K562 (cell line): ENCODE measurements at regions not wholly inside any gene's neighbourhood (a gene's known extent, or its start where the extent isn't known, plus 50 kb on each side); places are given as distances from the start of the nearest gene placed in this dataset.
A peak's percentile ranks its signal among the peaks of the same experiment; 100 is the strongest.

Experiments used
- ATAC-seq: fragments of 200-7000 bp; cut with Tn5 transposase; 3 replicates; pipeline ENCODE4 v1.9.1; 2020; ENCODE audit warnings: moderate library complexity
- BruUV-seq: library from RNA; stranded (reverse); fragments of 400-500 nt; replicated peaks from 2 replicates; lab custom pipeline; 2021; lab: Mats Ljungman, UMichigan
- CTCF ChIA-PET: fragments of 300-600 bp; formaldehyde crosslinking; extraction: SDS; loops from one replicate; lab custom pipeline; 2021; ENCODE audit warnings: low intra/inter-chr PET ratio; lab: Yijun Ruan, JAX
- POLR2A ChIA-PET: fragments of 300-600, 350-650 bp; sonication (Branson Sonifier 250); formaldehyde crosslinking; extraction: SDS; loops from one replicate; lab custom pipeline; 2021; ENCODE audit warnings: antibody characterized with exemption, inconsistent platforms; lab: Yijun Ruan, JAX
- DNase-seq, 4 experiments: peaks; one replicate each; pipeline versions ENCODE4 v3.0.0 to v3.0.0-alpha.2; 2011 to 2018; ENCODE audit warnings: low spot score in 3 of 4, mixed read lengths in 3 of 4; ENCODE audit errors: extremely low read depth in 1 of 4
- FAIRE-seq: peaks from 2 replicates; lab custom pipeline; 2011; peaks lifted over from hg19 to GRCh38; lab: Jason Lieb, UNC
- H2AFZ ChIP-seq: 2 replicates; pipeline ENCODE4 v1.6.0; 2011; ENCODE audit warnings: low read depth, low read length, control low read depth, inconsistent platforms
- H3K27ac ChIP-seq: fragments of 200-600 bp; 3 replicates; pipeline ENCODE4 v1.8.0; 2011; ENCODE audit warnings: low read depth, mild to moderate bottlenecking, control low read depth, inconsistent platforms, low read length, moderate library complexity, mixed read lengths; ENCODE audit errors: extremely low read depth
- H3K27me3 ChIP-seq, 2 experiments: fragments of 300-600 bp in 1 of 2; 2 replicates in 1 of 2; 3 replicates in 1 of 2; pipeline versions ENCODE4 v1.6.0 to v1.8.0; 2011; ENCODE audit warnings: inconsistent platforms in 2 of 2, low read length in 2 of 2, mild to moderate bottlenecking in 1 of 2, mixed read lengths in 1 of 2, moderate library complexity in 1 of 2; ENCODE audit not compliant: control insufficient read depth in 2 of 2, insufficient read depth in 2 of 2
- H3K36me3 ChIP-seq: fragments of 300-600 bp; 3 replicates; pipeline ENCODE4 v1.8.0; 2011; ENCODE audit warnings: mild to moderate bottlenecking, low read length, inconsistent platforms; ENCODE audit not compliant: control insufficient read depth, insufficient read depth
- H3K4me1 ChIP-seq, 2 experiments: fragments of 200-600 bp in 1 of 2; replicated peaks in 1 of 2; 2 replicates in 1 of 2; 3 replicates in 1 of 2; pipeline versions ENCODE4 v1.5.1 to v1.8.0; 2011; ENCODE audit warnings: inconsistent platforms in 2 of 2, low read length in 2 of 2, mild to moderate bottlenecking in 1 of 2, mixed read lengths in 1 of 2, moderate library complexity in 1 of 2; ENCODE audit not compliant: control insufficient read depth in 2 of 2, insufficient read depth in 2 of 2
- H3K4me2 ChIP-seq: 2 replicates; pipeline ENCODE4 v1.6.1; 2011; ENCODE audit warnings: low read length, control low read depth, inconsistent platforms, mixed read lengths; ENCODE audit not compliant: insufficient read depth
- H3K4me3 ChIP-seq: fragments of 200-600 bp; sonication (generic), shearing (Covaris generic); 2 replicates; pipeline ENCODE4 v1.5.1; 2016; ENCODE audit warnings: control low read depth, inconsistent platforms
- H3K79me2 ChIP-seq: fragments of 200-600 bp; 3 replicates; pipeline ENCODE4 v1.8.0; 2011; ENCODE audit warnings: low read length, inconsistent platforms; ENCODE audit not compliant: control insufficient read depth, insufficient read depth
- H3K9ac ChIP-seq, 2 experiments: 2 replicates each; pipeline versions ENCODE4 v1.6.0 to v1.6.1; 2011; ENCODE audit warnings: low read depth in 2 of 2, low read length in 2 of 2, control low read depth in 1 of 2, inconsistent platforms in 1 of 2, mild to moderate bottlenecking in 1 of 2, mixed read lengths in 1 of 2; ENCODE audit not compliant: insufficient read depth in 1 of 2
- H3K9me1 ChIP-seq: one replicate; pipeline ENCODE4 v1.6.0; 2011; ENCODE audit warnings: inconsistent platforms, mild to moderate bottlenecking, low read length, moderate library complexity; ENCODE audit not compliant: control insufficient read depth, insufficient read depth
- H3K9me3 ChIP-seq: replicated peaks from 2 replicates; pipeline ENCODE4 v1.5.1; 2011; ENCODE audit warnings: low read depth, low read length, inconsistent platforms; ENCODE audit not compliant: control insufficient read depth, insufficient read depth
- H4K20me1 ChIP-seq: replicated peaks from 2 replicates; pipeline ENCODE4 v1.6.1; 2011; ENCODE audit warnings: low read length, inconsistent platforms, mixed read lengths; ENCODE audit not compliant: control insufficient read depth, insufficient read depth
- ATF3 ChIP-seq, 2 experiments: fragments of 450-650 bp in 1 of 2; sonication (generic) in 1 of 2; formaldehyde crosslinking in 1 of 2; IDR thresholded peaks in 1 of 2; conservative IDR thresholded peaks in 1 of 2; 2 replicates each; pipeline versions ENCODE4 v1.6.1 to v1.8.1; 2016 to 2023; ENCODE audit warnings: mild to moderate bottlenecking in 2 of 2, moderate library complexity in 2 of 2, inconsistent platforms in 1 of 2, missing genetic modification reagents in 1 of 2
- CREB5 ChIP-seq: fragments of 250-450 bp; sonication (Bioruptor Pico); IDR thresholded peaks from 2 replicates; pipeline ENCODE4 v1.5.0; 2020; ENCODE audit warnings: mild to moderate bottlenecking
- E2F8 ChIP-seq: fragments of 450-650 bp; IDR thresholded peaks from 2 replicates; pipeline ENCODE4 v1.7.1; 2018; ENCODE audit warnings: mild to moderate bottlenecking, low read depth; ENCODE audit not compliant: partially characterized antibody
- HDAC2 ChIP-seq: fragments of 450-650 bp; IDR thresholded peaks from 2 replicates; pipeline ENCODE4 v1.6.1; 2016; ENCODE audit warnings: mild to moderate bottlenecking
- RBM25 ChIP-seq: fragments of 200-400 bp; formaldehyde crosslinking; IDR thresholded peaks from 2 replicates; pipeline ENCODE4 v1.6.1; 2018; ENCODE audit warnings: low read length, low read depth, moderate library complexity; ENCODE audit not compliant: severe bottlenecking
- SMAD1 ChIP-seq: fragments of 150-350 bp; IDR thresholded peaks from 2 replicates; pipeline ENCODE4 v1.6.1; 2014; ENCODE audit warnings: low read length, low read depth; ENCODE audit not compliant: partially characterized antibody
- THRAP3 ChIP-seq: fragments of 450-650 bp; IDR thresholded peaks from 2 replicates; pipeline ENCODE4 v1.6.1; 2016; ENCODE audit warnings: mild to moderate bottlenecking, inconsistent platforms, borderline replicate concordance
- ZKSCAN3 ChIP-seq: fragments of 250-450 bp; sonication (Bioruptor Pico); IDR thresholded peaks from 2 replicates; pipeline ENCODE4 v1.4.0; 2020
- ZNF316 ChIP-seq: fragments of 450-650 bp; IDR thresholded peaks from 2 replicates; pipeline ENCODE4 v1.6.1; 2016
- ZNF699 ChIP-seq: fragments of 250-450 bp; sonication (Bioruptor Pico); IDR thresholded peaks from 2 replicates; pipeline ENCODE4 v1.8.0; 2021; ENCODE audit warnings: mild to moderate bottlenecking, moderate library complexity; ENCODE audit not compliant: insufficient replicate concordance
- WGBS: fragments of 100-300 bp; shearing (Covaris generic); methylation state at CpG from one replicate; pipeline ENCODE4 v1.1.6; 2016; ENCODE audit warnings: low coverage, mixed read lengths; ENCODE audit not compliant: insufficient coverage; ENCODE audit errors: missing lambda C conversion rate; 5-methylcytosine and 5-hydroxymethylcytosine counted together
- in situ Hi-C: fragments of 300-500 bp; cut with MboI; formaldehyde crosslinking; loops from 4 replicates; pipeline ENCODE4 v1.15.0; 2018; ENCODE audit warnings: inconsistent platforms, mixed read lengths
- intact Hi-C: fragments of 100-400 bp; cut with micrococcal nuclease; formaldehyde crosslinking; loops from 2 replicates; pipeline ENCODE4 v1.14.2; 2022

GRCh38 chr12:13503094-13503835, 306.7 kb downstream of the EMP1 start:
- Histone ChIP-seq H3K4me1 (no peaks in the 10 kb centered on the region; a peak in 1 of 5 replicates), H3K9me3 (no peaks in the 10 kb centered on the region), H4K20me1 (no peaks in the 10 kb centered on the region), H3K4me2 (no peak overlapping the region), H3K79me2 (no peaks in the 10 kb centered on the region), H3K27ac (no peak overlapping the region), H3K9ac (no peak overlapping the region), H3K36me3 (no peaks in the 10 kb centered on the region), H3K4me3 (no peak overlapping the region), H3K9me1 (no peaks in the 10 kb centered on the region), H3K27me3 (no peaks in the 10 kb centered on the region), H2AFZ (no peak overlapping the region)
- POLR2A ChIA-PET = no interaction called here
- intact Hi-C loops = no loop called here
- no peak for FAIRE-seq
- CTCF ChIA-PET = no interaction called here
- DNase-seq = no peak
- in situ Hi-C loops = no loop called here
- no peak for ATAC-seq
- WGBS = 0% methylated on average over 2 of the region's 2 CpGs
- BruUV-seq = no TSS peak
- peak; percentile 12; the same call in 1 of the 2 replicates for TF ChIP-seq ZNF316
- TF ChIP-seq ZNF699 (CRISPR knock-in tag) = no peak

- no TSS peak for BruUV-seq
- ChIA-PET POLR2A (interaction anchor here (0.8 kb wide), 1 partner anchor 14 kb away, joined by 3 read pairs; no protein-coding TSS in a partner anchor), CTCF (no interaction called here)
- H3K9me1 ChIP-seq = no peaks in the 10 kb centered on the region
- no peak for ATAC-seq
- H2AFZ ChIP-seq = no peak overlapping the region
- WGBS = 0% methylated on average over 2 of the region's 3 CpGs
- H3K27me3 ChIP-seq = no peaks in the 10 kb centered on the region
- no peaks in the 10 kb centered on the region for H3K9me3 ChIP-seq
- no peak overlapping the region for H3K4me3 ChIP-seq
- no peak for FAIRE-seq
- no peak overlapping the region for H3K4me2 ChIP-seq
- no peaks in the 10 kb centered on the region for H4K20me1 ChIP-seq
- in situ Hi-C loops (no loop called here), intact Hi-C loops (no loop called here)
- no peaks in the 10 kb centered on the region for H3K36me3 ChIP-seq
- no peaks in the 10 kb centered on the region; a peak in 1 of 5 replicates for H3K4me1 ChIP-seq
- no peaks in the 10 kb centered on the region for H3K79me2 ChIP-seq
- no peak for DNase-seq
- H3K27ac ChIP-seq = no peak overlapping the region
- no peak overlapping the region for H3K9ac ChIP-seq
- TF ChIP-seq THRAP3 = no peak
- TF ChIP-seq SMAD1 = no peak
- TF ChIP-seq ATF3 (IDR thresholded peaks at IDR 0.05) = no peak
- no peak for TF ChIP-seq ATF3 (CRISPR knock-in tag; conservative IDR thresholded peaks at IDR 0.05)
- no peak for TF ChIP-seq ZKSCAN3 (CRISPR knock-in tag)
- TF ChIP-seq RBM25 = no peak
- TF ChIP-seq E2F8 = no peak
- TF ChIP-seq CREB5 (CRISPR knock-in tag) = no peak
- TF ChIP-seq HDAC2 = no peak
These were observed 302.5 kb downstream of the EMP1 start for GRCh38 chr12:13499008-13499407.
